SU-DHL-6 (cell line): ENCODE measurements at regions not wholly inside any gene's neighbourhood (a gene's known extent, or its start where the extent isn't known, plus 50 kb on each side); places are given as distances from the start of the nearest gene placed in this dataset.

Experiments used
- CTCF ChIP-seq: fragments of 200-600 bp; sonication (generic); IDR thresholded peaks from one replicate; pipeline ENCODE4 v1.5.1; 2017; ENCODE audit warnings: antibody characterized with exemption, mild to moderate bottlenecking, low read length, moderate library complexity; ENCODE audit not compliant: insufficient read depth, poor library complexity, severe bottlenecking
- EZH2phosphoT487 ChIP-seq: fragments of 200-600 bp; sonication (generic), shearing (Covaris generic); conservative IDR thresholded peaks from 2 replicates; pipeline ENCODE4 v1.6.1; 2018; ENCODE audit warnings: mild to moderate bottlenecking, antibody characterized with exemption, low read length, moderate library complexity, mixed read lengths

- no peak for TF ChIP-seq CTCF
- TF ChIP-seq EZH2phosphoT487, result no peak
Measured at GRCh38 chr13:31068119-31068423, 93.6 kb downstream of the HSPH1 start.
